ENCODE measurements at regions not wholly inside any gene's neighbourhood (a gene's known extent, or its start where the extent isn't known, plus 50 kb on each side); places are given as distances from the start of the nearest gene placed in this dataset.

GRCh38 chr12:110993434-110993833 is 73.1 kb upstream of the MYL2 start:
- TF ChIP-seq CTCF (IDR thresholded peaks at IDR 0.05) (no peak), POLR2A (IDR thresholded peaks at IDR 0.05) (no peak)

All from heart left ventricle (tissue), 13 donors.